A673 (cell line): ENCODE measurements at regions not wholly inside any gene's neighbourhood (a gene's known extent, or its start where the extent isn't known, plus 50 kb on each side); places are given as distances from the start of the nearest gene placed in this dataset.

Experiments
- CTCF ChIP-seq: fragments of 300-800, 200-600 bp; sonication (generic); conservative IDR thresholded peaks from 2 replicates; pipeline ENCODE4 v1.5.1; 2017; ENCODE audit warnings: low read depth, mild to moderate bottlenecking, antibody characterized with exemption, low read length, moderate library complexity, mixed read lengths
- EZH2 ChIP-seq: fragments of 200-600 bp; sonication (generic); IDR thresholded peaks from 2 replicates; pipeline ENCODE4 v1.6.1; 2017; ENCODE audit warnings: borderline replicate concordance, low read depth, mild to moderate bottlenecking, mixed read lengths, antibody characterized with exemption, low read length; ENCODE audit not compliant: poor library complexity, severe bottlenecking

GRCh38 chr1:177705839-177706238 lies 264.0 kb downstream of the SEC16B start:
- TF ChIP-seq CTCF (no peak), EZH2 (no peak)
